ENCODE measurements at regions not wholly inside any gene's neighbourhood (a gene's known extent, or its start where the extent isn't known, plus 50 kb on each side); places are given as distances from the start of the nearest gene placed in this dataset.

- Histone ChIP-seq H3K36me3 (ENCODE audit: insufficient read depth, low read length) (no peaks in the 10 kb centered on the region), H2AFZ (ENCODE audit: low read length, unreplicated experiment) (no peak overlapping the region), H3K27me3 (ENCODE audit: insufficient read depth, low read length) (no peaks in the 10 kb centered on the region), H3K4me1 (ENCODE audit: control insufficient read depth, insufficient read depth, low read length, unreplicated experiment) (no peaks in the 10 kb centered on the region), H3K27ac (ENCODE audit: low read depth, low read length) (no peak overlapping the region), H3K4me3 (ENCODE audit: low read depth, low read length) (no peak overlapping the region), H3K79me2 (ENCODE audit: control insufficient read depth, insufficient read depth, low read length, unreplicated experiment) (no peaks in the 10 kb centered on the region)
These were observed 231.2 kb upstream of the ARRDC4 start for GRCh38 chr15:97729270-97729669.

- Histone ChIP-seq H3K36me3 (ENCODE audit: insufficient read depth, low read length) (no peaks in the 10 kb centered on the region), H3K4me3 (ENCODE audit: low read depth, low read length) (no peak overlapping the region), H3K27ac (ENCODE audit: low read depth, low read length) (no peak overlapping the region), H3K27me3 (ENCODE audit: insufficient read depth, low read length) (no peaks in the 10 kb centered on the region), H3K79me2 (ENCODE audit: control insufficient read depth, insufficient read depth, low read length, unreplicated experiment) (no peaks in the 10 kb centered on the region), H3K4me1 (ENCODE audit: control insufficient read depth, insufficient read depth, low read length, unreplicated experiment) (no peaks in the 10 kb centered on the region), H2AFZ (ENCODE audit: low read length, unreplicated experiment) (no peak overlapping the region)
These were observed 230.2 kb upstream of the ARRDC4 start for GRCh38 chr15:97730315-97730714.

- Histone ChIP-seq H3K27ac (ENCODE audit: low read depth, low read length) (no peak overlapping the region), H3K36me3 (ENCODE audit: insufficient read depth, low read length) (no peaks in the 10 kb centered on the region), H3K79me2 (ENCODE audit: control insufficient read depth, insufficient read depth, low read length, unreplicated experiment) (no peaks in the 10 kb centered on the region), H2AFZ (ENCODE audit: low read length, unreplicated experiment) (no peak overlapping the region), H3K4me1 (ENCODE audit: control insufficient read depth, insufficient read depth, low read length, unreplicated experiment) (no peaks in the 10 kb centered on the region), H3K4me3 (ENCODE audit: low read depth, low read length) (no peak overlapping the region), H3K27me3 (ENCODE audit: insufficient read depth, low read length) (no peaks in the 10 kb centered on the region)
These were observed 228.6 kb upstream of the ARRDC4 start for GRCh38 chr15:97731859-97732258.

GRCh38 chr15:97733373-97733772 lies 227.1 kb upstream of the ARRDC4 start:
- Histone ChIP-seq H3K79me2 (ENCODE audit: control insufficient read depth, insufficient read depth, low read length, unreplicated experiment) (no peaks in the 10 kb centered on the region), H3K27ac (ENCODE audit: low read depth, low read length) (no peak overlapping the region), H3K27me3 (ENCODE audit: insufficient read depth, low read length) (no peaks in the 10 kb centered on the region), H3K36me3 (ENCODE audit: insufficient read depth, low read length) (no peaks in the 10 kb centered on the region), H2AFZ (ENCODE audit: low read length, unreplicated experiment) (no peak overlapping the region), H3K4me1 (ENCODE audit: control insufficient read depth, insufficient read depth, low read length, unreplicated experiment) (no peaks in the 10 kb centered on the region), H3K4me3 (ENCODE audit: low read depth, low read length) (no peak overlapping the region)

GRCh38 chr15:97736748-97737147 lies 223.8 kb upstream of the ARRDC4 start:
- H3K4me3 ChIP-seq (ENCODE audit: low read depth, low read length) = no peak overlapping the region
- no peaks in the 10 kb centered on the region for H3K27me3 ChIP-seq (ENCODE audit: insufficient read depth, low read length)
- no peak overlapping the region for H3K27ac ChIP-seq (ENCODE audit: low read depth, low read length)
- H2AFZ ChIP-seq (ENCODE audit: low read length, unreplicated experiment) = no peak overlapping the region
- no peaks in the 10 kb centered on the region for H3K36me3 ChIP-seq (ENCODE audit: insufficient read depth, low read length)
- H3K4me1 ChIP-seq (ENCODE audit: control insufficient read depth, insufficient read depth, low read length, unreplicated experiment) = no peaks in the 10 kb centered on the region
- H3K79me2 ChIP-seq (ENCODE audit: control insufficient read depth, insufficient read depth, low read length, unreplicated experiment) = no peaks in the 10 kb centered on the region

- H3K27ac ChIP-seq (ENCODE audit: low read depth, low read length) = no peak overlapping the region
- no peaks in the 10 kb centered on the region for H3K4me1 ChIP-seq (ENCODE audit: control insufficient read depth, insufficient read depth, low read length, unreplicated experiment)
- H3K27me3 ChIP-seq (ENCODE audit: insufficient read depth, low read length) = no peaks in the 10 kb centered on the region
- H3K36me3 ChIP-seq (ENCODE audit: insufficient read depth, low read length) = no peaks in the 10 kb centered on the region
- no peaks in the 10 kb centered on the region for H3K79me2 ChIP-seq (ENCODE audit: control insufficient read depth, insufficient read depth, low read length, unreplicated experiment)
- H3K4me3 ChIP-seq (ENCODE audit: low read depth, low read length) = no peak overlapping the region
- H2AFZ ChIP-seq (ENCODE audit: low read length, unreplicated experiment) = no peak overlapping the region
These were observed 214.9 kb upstream of the ARRDC4 start for GRCh38 chr15:97745481-97746071.

- no peak overlapping the region for H2AFZ ChIP-seq (ENCODE audit: low read length, unreplicated experiment)
- H3K27ac ChIP-seq (ENCODE audit: low read depth, low read length) = no peak overlapping the region
- no peaks in the 10 kb centered on the region for H3K79me2 ChIP-seq (ENCODE audit: control insufficient read depth, insufficient read depth, low read length, unreplicated experiment)
- no peaks in the 10 kb centered on the region for H3K27me3 ChIP-seq (ENCODE audit: insufficient read depth, low read length)
- H3K36me3 ChIP-seq (ENCODE audit: insufficient read depth, low read length) = no peaks in the 10 kb centered on the region
- H3K4me1 ChIP-seq (ENCODE audit: control insufficient read depth, insufficient read depth, low read length, unreplicated experiment) = no peaks in the 10 kb centered on the region
- H3K4me3 ChIP-seq (ENCODE audit: low read depth, low read length) = no peak overlapping the region
These were observed 213.2 kb upstream of the ARRDC4 start for GRCh38 chr15:97747342-97747741.

GRCh38 chr15:97748576-97748975 lies 211.9 kb upstream of the ARRDC4 start:
- Histone ChIP-seq H3K27me3 (ENCODE audit: insufficient read depth, low read length) (no peaks in the 10 kb centered on the region), H3K27ac (ENCODE audit: low read depth, low read length) (no peak overlapping the region), H2AFZ (ENCODE audit: low read length, unreplicated experiment) (no peak overlapping the region), H3K4me1 (ENCODE audit: control insufficient read depth, insufficient read depth, low read length, unreplicated experiment) (no peaks in the 10 kb centered on the region), H3K36me3 (ENCODE audit: insufficient read depth, low read length) (no peaks in the 10 kb centered on the region), H3K4me3 (ENCODE audit: low read depth, low read length) (no peak overlapping the region), H3K79me2 (ENCODE audit: control insufficient read depth, insufficient read depth, low read length, unreplicated experiment) (no peaks in the 10 kb centered on the region)

GRCh38 chr15:97750060-97750459 lies 210.4 kb upstream of the ARRDC4 start:
- no peaks in the 10 kb centered on the region for H3K27me3 ChIP-seq (ENCODE audit: insufficient read depth, low read length)
- no peak overlapping the region for H3K4me3 ChIP-seq (ENCODE audit: low read depth, low read length)
- no peaks in the 10 kb centered on the region for H3K79me2 ChIP-seq (ENCODE audit: control insufficient read depth, insufficient read depth, low read length, unreplicated experiment)
- no peak overlapping the region for H3K27ac ChIP-seq (ENCODE audit: low read depth, low read length)
- H2AFZ ChIP-seq (ENCODE audit: low read length, unreplicated experiment) = no peak overlapping the region
- H3K36me3 ChIP-seq (ENCODE audit: insufficient read depth, low read length) = no peaks in the 10 kb centered on the region
- H3K4me1 ChIP-seq (ENCODE audit: control insufficient read depth, insufficient read depth, low read length, unreplicated experiment) = no peaks in the 10 kb centered on the region

- Histone ChIP-seq H3K79me2 (ENCODE audit: control insufficient read depth, insufficient read depth, low read length, unreplicated experiment) (no peaks in the 10 kb centered on the region), H3K36me3 (ENCODE audit: insufficient read depth, low read length) (no peaks in the 10 kb centered on the region), H3K27ac (ENCODE audit: low read depth, low read length) (no peak overlapping the region), H3K27me3 (ENCODE audit: insufficient read depth, low read length) (0 out of 2 replicates have a peak, but pooled peaks cover 14% of the 10 kb centered on the region), H3K4me3 (ENCODE audit: low read depth, low read length) (no peak overlapping the region), H2AFZ (ENCODE audit: low read length, unreplicated experiment) (no peak overlapping the region), H3K4me1 (ENCODE audit: control insufficient read depth, insufficient read depth, low read length, unreplicated experiment) (no peaks in the 10 kb centered on the region)
These were observed 204.8 kb upstream of the ARRDC4 start for GRCh38 chr15:97755726-97756125.

- Histone ChIP-seq H3K4me1 (ENCODE audit: control insufficient read depth, insufficient read depth, low read length, unreplicated experiment) (no peaks in the 10 kb centered on the region), H3K27ac (ENCODE audit: low read depth, low read length) (no peak overlapping the region), H3K79me2 (ENCODE audit: control insufficient read depth, insufficient read depth, low read length, unreplicated experiment) (no peaks in the 10 kb centered on the region), H3K36me3 (ENCODE audit: insufficient read depth, low read length) (no peaks in the 10 kb centered on the region), H3K27me3 (ENCODE audit: insufficient read depth, low read length) (0 out of 2 replicates have a peak, but pooled peaks cover 14% of the 10 kb centered on the region), H2AFZ (ENCODE audit: low read length, unreplicated experiment) (no peak overlapping the region), H3K4me3 (ENCODE audit: low read depth, low read length) (no peak overlapping the region)
These were observed 201.1 kb upstream of the ARRDC4 start for GRCh38 chr15:97759363-97759762.
